GM12891 (cell line): ENCODE measurements at regions not wholly inside any gene's neighbourhood (a gene's known extent, or its start where the extent isn't known, plus 50 kb on each side); places are given as distances from the start of the nearest gene placed in this dataset.
"Not testable (repeated sequence)": the region's sequence is repeated elsewhere in the genome, so short reads cannot be mapped to it uniquely, and the experiment has no call there.

Source experiments
- POLR2A ChIP-seq: IDR thresholded peaks from 2 replicates; pipeline ENCODE4 v1.6.1; 2011; ENCODE audit warnings: low read depth, low read length, control low read depth
- POLR2AphosphoS5 ChIP-seq: IDR thresholded peaks from 2 replicates; pipeline ENCODE4 v1.6.1; 2011; ENCODE audit warnings: low read depth, low read length, control low read depth
- POU2F2 ChIP-seq: IDR thresholded peaks from 2 replicates; pipeline ENCODE4 v1.6.1; 2011; ENCODE audit warnings: low read depth, mild to moderate bottlenecking, control low read depth, low read length, moderate library complexity
- TAF1 ChIP-seq: IDR thresholded peaks from 2 replicates; pipeline ENCODE4 v1.6.1; 2011; ENCODE audit warnings: low read depth, low read length, control low read depth

DNA sequence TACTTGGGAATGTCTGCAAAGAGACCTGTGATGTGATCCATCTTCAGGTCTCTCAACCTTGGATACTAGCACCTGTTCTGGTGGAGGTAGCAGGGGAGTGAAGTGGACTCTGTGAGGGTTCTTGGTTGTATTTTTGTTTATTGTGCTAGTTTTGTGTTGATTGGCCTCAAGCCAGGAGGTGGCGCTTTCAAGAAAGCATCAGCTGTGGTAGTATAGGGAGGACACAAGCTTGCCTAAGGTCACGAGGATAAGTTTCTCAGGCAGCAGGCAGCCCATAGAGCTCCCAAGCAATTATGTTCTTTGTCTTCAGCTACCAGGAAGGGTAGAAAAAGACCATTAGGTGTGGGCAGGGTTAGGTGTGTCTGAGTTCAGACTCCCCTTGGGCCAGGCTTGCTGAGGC is 289.9 kb upstream of the TGIF2LX start:
- TF ChIP-seq POLR2A, POLR2AphosphoS5, TAF1, POU2F2: not testable (repeated sequence)
